ENCODE measurements at regions not wholly inside any gene's neighbourhood (a gene's known extent, or its start where the extent isn't known, plus 50 kb on each side); places are given as distances from the start of the nearest gene placed in this dataset.

- Histone ChIP-seq H3K36me3 (ENCODE audit: control insufficient read depth, insufficient read depth, low read length) (no peaks in the 10 kb centered on the region), H3K27ac (ENCODE audit: extremely low read depth, low read depth, low read length) (no peak overlapping the region), H3K4me3 (no peak overlapping the region), H3K4me2 (ENCODE audit: insufficient read depth, low read length) (no peak overlapping the region), H3K9ac (ENCODE audit: insufficient read depth in 1 of 2, low read depth in 2 of 2, low read length in 2 of 2) (no peak overlapping the region), H3K79me2 (ENCODE audit: control insufficient read depth, insufficient read depth, low read length) (no peaks in the 10 kb centered on the region), H3K9me1 (ENCODE audit: control insufficient read depth, insufficient read depth, low read length) (no peaks in the 10 kb centered on the region), H3K4me1 (replicated peaks in 1 of 2; ENCODE audit: control insufficient read depth in 2 of 2, insufficient read depth in 2 of 2, low read length in 2 of 2) (no peaks in the 10 kb centered on the region), H2AFZ (ENCODE audit: low read depth, low read length) (no peak overlapping the region), H3K27me3 (ENCODE audit: control insufficient read depth in 2 of 2, insufficient read depth in 2 of 2, low read length in 2 of 2) (no peaks in the 10 kb centered on the region), H4K20me1 (replicated peaks; ENCODE audit: control insufficient read depth, insufficient read depth, low read length) (no peaks in the 10 kb centered on the region), H3K9me3 (replicated peaks; ENCODE audit: control insufficient read depth, insufficient read depth, low read depth, low read length) (no peaks in the 10 kb centered on the region)
- 6% methylated on average over 2 of the region's 2 CpGs for WGBS (ENCODE audit: insufficient coverage, low coverage, missing lambda C conversion rate)
- ATAC-seq (no peak), FAIRE-seq (no peak), DNase-seq (ENCODE audit: extremely low read depth in 1 of 4, low spot score in 3 of 4) (no peak)
- BruUV-seq (replicated peaks): no TSS peak
- in situ Hi-C loops (cut with MboI) (no loop called here), intact Hi-C loops (cut with micrococcal nuclease) (no loop called here)
- ChIA-PET CTCF (ENCODE audit: low intra/inter-chr PET ratio) (no interaction called here), POLR2A (no interaction called here)
- TF ChIP-seq HMGXB4 (CRISPR knock-in tag; IDR thresholded peaks at IDR 0.05) (no peak), MXI1 (IDR thresholded peaks at IDR 0.05; ENCODE audit: low read depth, low read length) (no peak), MTA3 (IDR thresholded peaks at IDR 0.05; ENCODE audit: borderline replicate concordance) (no peak), SMARCE1 (IDR thresholded peaks at IDR 0.05) (no peak), SRSF9 (IDR thresholded peaks at IDR 0.05; ENCODE audit: borderline replicate concordance, low read depth, low read length) (no peak), HEY1 (CRISPR knock-in tag; IDR thresholded peaks at IDR 0.05; ENCODE audit: borderline replicate concordance) (no peak), KLF10 (CRISPR knock-in tag; IDR thresholded peaks at IDR 0.05) (no peak)
These were observed 252.9 kb upstream of the MPDZ start for GRCh38 chr9:13532407-13532806.

All from K562 (cell line).